ENCODE measurements at regions not wholly inside any gene's neighbourhood (a gene's known extent, or its start where the extent isn't known, plus 50 kb on each side); places are given as distances from the start of the nearest gene placed in this dataset.
A peak's percentile ranks its signal among the peaks of the same experiment; 100 is the strongest.

DNA sequence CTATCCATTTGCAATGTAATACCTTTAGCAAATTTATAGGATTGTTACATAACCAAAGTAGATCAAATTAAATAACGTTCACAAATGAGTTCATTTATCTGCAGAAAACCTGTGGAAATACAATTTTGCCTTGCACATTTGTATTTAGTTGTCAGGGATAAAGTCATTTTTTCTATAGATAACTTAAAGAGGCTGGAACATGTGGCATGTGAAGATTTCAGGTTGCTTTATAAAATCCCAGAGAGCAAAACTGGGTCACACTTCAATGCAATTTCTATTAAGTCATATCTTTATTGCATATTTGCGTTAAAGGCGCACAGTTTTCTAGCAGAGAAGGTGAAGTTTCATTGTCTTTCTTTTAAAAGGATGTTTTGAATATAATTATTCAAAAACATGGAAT is 342.4 kb downstream of the USP25 start:
- no peak overlapping the region for H3K9ac ChIP-seq (ENCODE audit: low read length in 2 of 2)
- H3K4me1 ChIP-seq (ENCODE audit: control insufficient read depth, insufficient read depth, low read length) = peaks cover 5% of the 10 kb centered on the region
- H3K27me3 ChIP-seq (ENCODE audit: control insufficient read depth in 1 of 2, insufficient read depth in 2 of 2, low read length in 2 of 2) = no peaks in the 10 kb centered on the region
- peak overlapping the region in 1 of 2 donors; percentile 44 for H3K4me3 ChIP-seq (ENCODE audit: low read length in 2 of 2)
- H3K36me3 ChIP-seq (ENCODE audit: control insufficient read depth in 2 of 2, insufficient read depth in 2 of 2, low read length in 2 of 2) = no peaks in the 10 kb centered on the region
- no peak overlapping the region for H3K27ac ChIP-seq (ENCODE audit: low read length)
- no peaks in the 10 kb centered on the region for H3K9me3 ChIP-seq (ENCODE audit: control insufficient read depth in 2 of 2, low read length in 2 of 2)

DNA sequence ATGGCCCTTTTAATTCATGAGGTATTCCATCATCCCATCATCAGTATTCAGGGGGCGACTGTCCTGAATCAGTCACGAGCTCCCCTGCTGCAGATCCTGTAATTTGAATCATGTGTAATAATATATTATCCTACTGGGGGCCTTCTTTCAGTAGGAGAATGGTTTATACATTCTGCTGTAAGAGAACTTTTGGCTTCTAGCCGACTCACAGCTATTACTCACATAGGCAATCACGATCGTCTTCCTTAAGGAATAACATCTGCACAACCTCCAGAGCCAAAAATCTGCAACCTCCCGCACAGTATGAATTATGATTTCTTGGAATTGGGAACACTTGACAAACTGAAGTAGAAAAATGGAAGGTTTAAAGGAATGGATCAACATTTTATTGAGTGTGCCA is 343.0 kb downstream of the USP25 start:
- H3K9me3 ChIP-seq (ENCODE audit: control insufficient read depth in 2 of 2, low read length in 2 of 2) = no peaks in the 10 kb centered on the region
- H3K27ac ChIP-seq (ENCODE audit: low read length) = no peak overlapping the region
- H3K4me3 ChIP-seq (ENCODE audit: low read length in 2 of 2) = peak overlapping the region; percentile 22 to 30
- H3K9ac ChIP-seq (ENCODE audit: low read length in 2 of 2) = peak overlapping the region in 1 of 2 donors; percentile 41
- no peaks in the 10 kb centered on the region for H3K27me3 ChIP-seq (ENCODE audit: control insufficient read depth in 1 of 2, insufficient read depth in 2 of 2, low read length in 2 of 2)
- peaks cover 5% of the 10 kb centered on the region for H3K4me1 ChIP-seq (ENCODE audit: control insufficient read depth, insufficient read depth, low read length)
- no peaks in the 10 kb centered on the region for H3K36me3 ChIP-seq (ENCODE audit: control insufficient read depth in 2 of 2, insufficient read depth in 2 of 2, low read length in 2 of 2)

DNA sequence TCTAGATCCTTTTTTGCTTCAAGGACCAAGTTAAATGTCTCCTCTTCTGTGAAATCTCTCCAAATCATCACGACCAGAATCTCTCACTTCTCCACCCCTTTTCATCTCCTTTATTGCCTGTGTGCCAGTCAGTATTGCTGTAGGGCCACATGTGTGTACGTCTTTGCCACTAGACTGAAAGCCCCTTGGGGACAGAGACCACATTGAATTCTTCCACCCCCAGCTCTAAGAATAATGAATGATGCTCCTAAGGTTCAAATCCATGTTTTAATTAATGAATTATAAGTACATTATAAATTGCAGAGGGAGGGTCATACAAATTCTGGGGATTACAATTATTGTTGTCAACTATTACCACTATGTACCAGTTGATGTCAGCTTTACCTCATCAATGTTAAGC is 343.8 kb downstream of the USP25 start:
- H3K36me3 ChIP-seq (ENCODE audit: control insufficient read depth in 2 of 2, insufficient read depth in 2 of 2, low read length in 2 of 2) = no peaks in the 10 kb centered on the region
- H3K4me3 ChIP-seq (ENCODE audit: low read length in 2 of 2) = no peak overlapping the region
- no peak overlapping the region for H3K9ac ChIP-seq (ENCODE audit: low read length in 2 of 2)
- no peak overlapping the region for H3K27ac ChIP-seq (ENCODE audit: low read length)
- H3K27me3 ChIP-seq (ENCODE audit: control insufficient read depth in 1 of 2, insufficient read depth in 2 of 2, low read length in 2 of 2) = no peaks in the 10 kb centered on the region
- peaks cover 5% of the 10 kb centered on the region for H3K4me1 ChIP-seq (ENCODE audit: control insufficient read depth, insufficient read depth, low read length)
- H3K9me3 ChIP-seq (ENCODE audit: control insufficient read depth in 2 of 2, low read length in 2 of 2) = no peaks in the 10 kb centered on the region

DNA sequence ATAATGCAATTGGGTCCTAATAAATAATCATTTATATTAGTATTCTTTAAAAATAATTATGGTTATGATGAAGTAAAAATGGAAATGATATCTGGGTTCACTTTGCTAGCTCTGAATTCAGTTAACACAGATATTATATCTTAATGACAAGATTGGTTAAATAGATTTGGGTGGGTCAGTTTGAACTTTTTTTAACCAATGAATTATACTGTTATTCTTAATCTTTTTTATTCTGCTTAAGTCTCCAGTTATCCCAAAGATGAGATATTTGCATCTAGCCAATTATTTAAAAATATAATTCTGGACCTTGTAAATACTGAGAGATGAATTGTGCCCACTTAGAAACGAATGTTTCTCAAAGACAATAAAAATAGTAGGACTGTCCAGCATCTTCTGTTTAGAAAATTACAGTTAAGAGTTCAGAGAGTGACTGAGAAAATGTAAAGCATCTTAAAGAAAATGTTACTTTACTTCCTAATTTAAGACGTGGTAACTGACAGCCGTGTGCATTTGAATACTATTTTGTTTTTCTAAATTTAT is 345.2 kb downstream of the USP25 start:
- Histone ChIP-seq H3K4me1 (ENCODE audit: control insufficient read depth, insufficient read depth, low read length) (peaks cover 5% of the 10 kb centered on the region), H3K9ac (ENCODE audit: low read length in 2 of 2) (no peak overlapping the region), H3K27ac (ENCODE audit: low read length) (no peak overlapping the region), H3K9me3 (ENCODE audit: control insufficient read depth in 2 of 2, low read length in 2 of 2) (no peaks in the 10 kb centered on the region), H3K27me3 (ENCODE audit: control insufficient read depth in 1 of 2, insufficient read depth in 2 of 2, low read length in 2 of 2) (no peaks in the 10 kb centered on the region), H3K36me3 (ENCODE audit: control insufficient read depth in 2 of 2, insufficient read depth in 2 of 2, low read length in 2 of 2) (no peaks in the 10 kb centered on the region), H3K4me3 (ENCODE audit: low read length in 2 of 2) (no peak overlapping the region)

DNA sequence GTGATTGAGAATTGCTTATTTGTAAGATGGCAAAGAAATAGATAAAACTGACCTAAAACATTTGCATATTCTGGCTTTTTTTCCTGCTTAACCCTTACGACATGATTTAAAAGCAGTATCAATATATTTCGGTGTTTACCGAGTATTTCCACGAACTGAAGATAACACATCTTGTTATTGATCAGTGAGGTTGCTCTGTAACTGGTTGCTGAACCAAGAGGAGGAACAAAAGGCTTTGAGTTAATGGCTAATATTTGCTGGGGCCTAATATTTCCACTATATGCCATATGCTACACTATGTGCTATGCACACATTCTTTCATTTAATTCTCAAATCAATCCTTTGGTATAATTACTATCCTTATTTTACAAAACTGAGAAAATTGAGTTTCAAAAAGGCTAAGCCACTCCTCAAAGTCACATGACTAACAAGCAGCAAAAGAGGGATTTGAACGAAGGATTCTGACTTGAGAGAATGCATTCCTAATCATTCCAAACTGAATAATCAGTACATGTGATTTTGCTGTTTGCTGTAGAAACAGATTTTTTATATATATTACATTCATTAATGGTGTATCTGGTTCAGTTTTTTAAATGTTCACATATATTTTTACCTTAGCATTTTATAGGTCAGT is 346.0 kb downstream of the USP25 start:
- no peak overlapping the region for H3K4me3 ChIP-seq (ENCODE audit: low read length in 2 of 2)
- H3K9ac ChIP-seq (ENCODE audit: low read length in 2 of 2) = no peak overlapping the region
- no peak overlapping the region for H3K27ac ChIP-seq (ENCODE audit: low read length)
- peaks cover 5% of the 10 kb centered on the region for H3K4me1 ChIP-seq (ENCODE audit: control insufficient read depth, insufficient read depth, low read length)
- H3K36me3 ChIP-seq (ENCODE audit: control insufficient read depth in 2 of 2, insufficient read depth in 2 of 2, low read length in 2 of 2) = no peaks in the 10 kb centered on the region
- H3K9me3 ChIP-seq (ENCODE audit: control insufficient read depth in 2 of 2, low read length in 2 of 2) = no peaks in the 10 kb centered on the region
- H3K27me3 ChIP-seq (ENCODE audit: control insufficient read depth in 1 of 2, insufficient read depth in 2 of 2, low read length in 2 of 2) = no peaks in the 10 kb centered on the region

DNA sequence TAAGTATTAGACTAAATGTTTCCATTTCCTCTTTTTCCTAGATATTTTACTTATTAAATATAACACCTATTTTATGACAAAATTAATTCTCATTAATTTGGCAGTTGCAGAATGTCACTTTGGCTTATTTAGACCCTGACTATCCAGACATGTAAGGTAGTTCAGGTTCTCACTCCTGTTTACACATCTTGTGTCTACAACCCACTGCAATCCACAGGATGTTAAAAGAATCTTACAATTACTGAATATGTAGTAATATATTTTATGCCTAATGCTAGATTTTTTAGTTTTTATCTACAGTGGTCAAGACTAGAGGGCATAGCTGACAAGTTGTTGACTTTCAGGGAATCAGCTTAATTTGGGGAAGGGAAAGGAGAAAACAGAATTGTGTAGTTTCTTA is 346.7 kb downstream of the USP25 start:
- H3K4me3 ChIP-seq (ENCODE audit: low read length in 2 of 2) = no peak overlapping the region
- no peak overlapping the region for H3K27ac ChIP-seq (ENCODE audit: low read length)
- no peaks in the 10 kb centered on the region for H3K36me3 ChIP-seq (ENCODE audit: control insufficient read depth in 2 of 2, insufficient read depth in 2 of 2, low read length in 2 of 2)

DNA sequence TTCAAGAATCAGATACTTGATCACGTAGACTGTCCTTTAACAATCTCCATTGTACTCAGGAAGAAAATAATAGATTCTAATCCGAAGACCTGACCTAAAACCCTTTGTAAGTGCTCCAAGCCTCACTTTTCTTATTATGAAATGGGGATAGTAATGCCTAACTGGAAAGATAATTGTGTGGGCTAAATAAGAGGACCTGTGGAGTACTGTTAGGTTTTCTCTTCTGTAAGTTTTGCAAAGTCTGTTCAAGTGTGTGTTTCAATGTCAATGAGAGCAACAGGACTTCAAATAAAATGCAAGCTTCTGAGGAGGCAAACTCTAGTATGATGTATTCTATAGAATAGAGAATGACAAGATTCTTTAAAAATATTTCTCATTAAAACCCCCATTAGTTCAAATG is 348.6 kb downstream of the USP25 start:
- Histone ChIP-seq H3K4me1 (ENCODE audit: control insufficient read depth, insufficient read depth, low read length) (no peaks in the 10 kb centered on the region), H3K9me3 (ENCODE audit: control insufficient read depth in 2 of 2, low read length in 2 of 2) (no peaks in the 10 kb centered on the region), H3K27ac (ENCODE audit: low read length) (no peak overlapping the region), H3K36me3 (ENCODE audit: control insufficient read depth in 2 of 2, insufficient read depth in 2 of 2, low read length in 2 of 2) (no peaks in the 10 kb centered on the region), H3K27me3 (ENCODE audit: control insufficient read depth in 1 of 2, insufficient read depth in 2 of 2, low read length in 2 of 2) (no peaks in the 10 kb centered on the region), H3K4me3 (ENCODE audit: low read length in 2 of 2) (no peak overlapping the region), H3K9ac (ENCODE audit: low read length in 2 of 2) (no peak overlapping the region)

More for the DNA sequence above, 346.7 kb downstream of the USP25 start:
- Histone ChIP-seq H3K27me3 (ENCODE audit: control insufficient read depth in 1 of 2, insufficient read depth in 2 of 2, low read length in 2 of 2) (no peaks in the 10 kb centered on the region), H3K9ac (ENCODE audit: low read length in 2 of 2) (no peak overlapping the region), H3K4me1 (ENCODE audit: control insufficient read depth, insufficient read depth, low read length) (peaks cover 5% of the 10 kb centered on the region), H3K9me3 (ENCODE audit: control insufficient read depth in 2 of 2, low read length in 2 of 2) (no peaks in the 10 kb centered on the region)

DNA sequence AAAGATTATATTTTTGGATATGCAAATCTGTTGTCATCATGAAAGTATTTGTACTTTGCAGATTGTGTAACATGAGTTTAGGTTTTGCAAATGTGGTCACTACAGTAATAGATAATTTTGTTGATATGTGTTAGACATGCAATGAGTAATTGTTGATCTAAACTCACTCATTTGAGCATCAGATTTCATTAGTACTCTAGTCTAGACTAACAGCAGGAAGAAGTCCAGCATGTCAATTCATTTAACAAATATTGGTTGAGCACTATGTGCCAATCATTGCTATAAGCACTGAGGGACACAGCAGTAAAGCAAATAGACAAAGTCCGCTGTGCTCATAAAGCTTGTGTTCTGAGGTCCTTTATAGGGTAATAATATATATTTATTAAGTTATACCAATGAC is 350.0 kb downstream of the USP25 start:
- Histone ChIP-seq H3K4me3 (ENCODE audit: low read length in 2 of 2) (no peak overlapping the region), H3K27ac (ENCODE audit: low read length) (no peak overlapping the region), H3K4me1 (ENCODE audit: control insufficient read depth, insufficient read depth, low read length) (no peaks in the 10 kb centered on the region), H3K27me3 (ENCODE audit: control insufficient read depth in 1 of 2, insufficient read depth in 2 of 2, low read length in 2 of 2) (no peaks in the 10 kb centered on the region), H3K9me3 (ENCODE audit: control insufficient read depth in 2 of 2, low read length in 2 of 2) (no peaks in the 10 kb centered on the region), H3K9ac (ENCODE audit: low read length in 2 of 2) (no peak overlapping the region), H3K36me3 (ENCODE audit: control insufficient read depth in 2 of 2, insufficient read depth in 2 of 2, low read length in 2 of 2) (no peaks in the 10 kb centered on the region)

DNA sequence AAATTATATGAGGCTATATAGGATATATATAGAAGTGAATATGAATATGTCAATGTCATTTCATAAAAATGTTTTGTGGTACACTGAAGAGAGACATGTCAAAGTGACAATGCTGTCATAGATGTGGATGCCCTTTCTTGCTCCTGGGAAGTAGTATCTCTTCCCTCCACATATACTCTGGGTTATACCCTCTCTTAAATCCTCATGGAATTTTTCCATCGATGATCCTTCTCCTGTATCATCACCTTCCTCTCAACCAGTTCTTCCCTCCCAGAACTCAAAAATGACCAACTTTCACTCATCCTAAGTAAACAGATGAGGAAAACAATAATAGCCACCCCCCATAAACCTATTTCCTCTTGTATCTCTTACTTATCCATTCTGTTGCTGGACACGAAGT is 351.5 kb downstream of the USP25 start:
- H3K27me3 ChIP-seq (ENCODE audit: control insufficient read depth in 1 of 2, insufficient read depth in 2 of 2, low read length in 2 of 2) = no peaks in the 10 kb centered on the region
- no peak overlapping the region for H3K9ac ChIP-seq (ENCODE audit: low read length in 2 of 2)
- no peak overlapping the region for H3K27ac ChIP-seq (ENCODE audit: low read length)
- H3K4me3 ChIP-seq (ENCODE audit: low read length in 2 of 2) = no peak overlapping the region
- H3K36me3 ChIP-seq (ENCODE audit: control insufficient read depth in 2 of 2, insufficient read depth in 2 of 2, low read length in 2 of 2) = no peaks in the 10 kb centered on the region
- no peaks in the 10 kb centered on the region for H3K4me1 ChIP-seq (ENCODE audit: control insufficient read depth, insufficient read depth, low read length)
- no peaks in the 10 kb centered on the region for H3K9me3 ChIP-seq (ENCODE audit: control insufficient read depth in 2 of 2, low read length in 2 of 2)

DNA sequence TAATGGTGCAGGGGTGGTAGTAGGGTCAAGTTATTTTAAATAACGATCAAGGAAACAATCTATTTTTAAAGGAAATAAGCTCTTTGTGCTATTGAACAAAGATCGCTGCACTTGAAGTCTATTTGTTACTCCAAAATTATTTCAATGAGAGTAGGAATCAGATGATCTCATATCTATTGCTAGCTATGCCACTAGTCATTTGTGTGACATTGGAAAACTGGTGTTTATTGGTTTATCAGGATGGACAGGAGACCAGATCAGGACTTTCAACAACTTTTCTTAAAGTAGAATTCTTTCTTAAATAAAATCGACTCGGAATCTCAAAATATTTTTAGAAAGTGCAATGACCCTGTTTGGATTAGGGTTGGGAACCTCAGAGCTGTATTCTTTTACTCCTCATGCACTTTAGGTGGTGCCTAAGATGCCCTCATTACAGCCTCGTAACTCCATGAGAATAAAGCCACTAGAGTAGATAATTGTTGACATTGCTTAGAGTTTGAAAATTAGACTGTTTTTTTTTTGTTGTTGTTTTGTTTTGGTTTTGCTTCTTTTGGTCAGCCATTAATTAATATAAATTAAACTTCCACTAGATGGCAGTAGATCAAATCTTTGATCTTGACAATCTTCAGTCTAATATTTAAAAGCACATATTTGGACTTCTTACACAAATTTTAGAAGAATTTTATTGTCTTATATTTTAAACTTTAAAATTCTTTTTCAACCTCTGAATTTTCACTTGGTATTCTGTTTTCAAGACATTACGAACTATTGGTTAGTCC is 352.4 kb downstream of the USP25 start:
- no peaks in the 10 kb centered on the region for H3K4me1 ChIP-seq (ENCODE audit: control insufficient read depth, insufficient read depth, low read length)
- peak overlapping the region in 1 of 2 donors; percentile 38 for H3K9ac ChIP-seq (ENCODE audit: low read length in 2 of 2)
- no peaks in the 10 kb centered on the region for H3K27me3 ChIP-seq (ENCODE audit: control insufficient read depth in 1 of 2, insufficient read depth in 2 of 2, low read length in 2 of 2)
- no peak overlapping the region for H3K4me3 ChIP-seq (ENCODE audit: low read length in 2 of 2)
- H3K36me3 ChIP-seq (ENCODE audit: control insufficient read depth in 2 of 2, insufficient read depth in 2 of 2, low read length in 2 of 2) = no peaks in the 10 kb centered on the region
- no peaks in the 10 kb centered on the region for H3K9me3 ChIP-seq (ENCODE audit: control insufficient read depth in 2 of 2, low read length in 2 of 2)
- H3K27ac ChIP-seq (ENCODE audit: low read length) = no peak overlapping the region
